GM20000 (cell line): ENCODE measurements at regions not wholly inside any gene's neighbourhood (a gene's known extent, or its start where the extent isn't known, plus 50 kb on each side); places are given as distances from the start of the nearest gene placed in this dataset.

Experiments
- DNase-seq: peaks from one replicate; pipeline ENCODE4 v3.0.0; 2012; ENCODE audit warnings: low spot score
- CTCF ChIP-seq: IDR thresholded peaks from 2 replicates; pipeline ENCODE4 v1.5.1; 2012; ENCODE audit warnings: mild to moderate bottlenecking, control low read depth; ENCODE audit errors: extremely low read depth, missing control alignments

DNA sequence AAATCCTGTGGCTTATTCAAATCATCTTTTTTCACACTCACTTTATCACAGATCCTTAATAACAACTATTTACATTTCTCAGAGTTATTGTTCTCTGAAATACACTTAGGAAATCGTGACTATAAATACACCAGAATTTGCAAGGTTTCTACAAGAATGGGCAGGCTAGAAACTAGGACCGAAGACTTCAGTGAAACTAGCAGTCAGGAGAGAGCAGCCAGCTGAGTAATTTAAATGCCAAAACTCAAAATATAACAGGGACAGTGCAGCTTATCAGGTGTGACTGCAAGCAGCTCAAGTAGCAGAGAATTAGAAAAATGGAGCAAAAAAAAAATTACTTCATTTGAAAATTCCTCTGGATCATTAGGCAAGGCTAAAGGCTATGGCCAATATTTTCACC is 719.3 kb upstream of the ZNF608 start:
- TF ChIP-seq CTCF, result no peak

GRCh38 chr5:125467222-125467621 is 720.8 kb upstream of the ZNF608 start:
- TF ChIP-seq CTCF, result no peak

More for the DNA sequence above, 719.3 kb upstream of the ZNF608 start:
- DNase-seq, result no peak

DNA sequence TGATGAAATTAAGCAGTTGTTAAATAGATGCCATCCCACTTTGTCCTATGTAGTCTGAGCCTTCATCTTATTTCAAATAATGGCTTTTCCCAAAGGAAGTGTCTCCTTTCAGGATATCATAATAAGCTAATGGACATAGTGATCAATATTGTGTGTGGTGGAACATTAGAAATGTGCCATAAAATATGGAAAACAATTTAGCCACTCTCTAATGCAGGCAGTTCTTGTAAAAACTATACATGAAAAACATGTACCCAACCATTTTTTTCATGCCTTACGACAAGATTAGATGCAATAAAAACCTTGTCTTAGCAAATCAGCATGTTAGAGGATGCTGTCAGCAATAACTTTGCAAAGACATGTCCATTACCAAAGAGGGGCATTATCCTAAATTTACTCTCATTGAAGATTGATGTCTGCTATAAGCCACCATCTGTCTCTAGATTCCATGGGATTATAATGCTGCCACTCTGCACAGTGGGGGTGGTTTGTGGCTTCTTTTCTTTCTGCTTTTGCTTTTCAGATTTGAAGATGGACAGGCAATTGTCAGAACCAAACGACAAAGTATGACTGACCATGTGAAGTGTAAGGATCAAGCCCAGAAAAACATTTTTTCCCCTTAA is 724.0 kb upstream of the ZNF608 start:
- DNase-seq, result no peak
- TF ChIP-seq CTCF, result no peak

More at GRCh38 chr5:125467222-125467621, 720.8 kb upstream of the ZNF608 start:
- no peak for DNase-seq

- no peak for TF ChIP-seq CTCF
- DNase-seq, result no peak
These were observed 730.6 kb upstream of the ZNF608 start for GRCh38 chr5:125476901-125477585.

DNA sequence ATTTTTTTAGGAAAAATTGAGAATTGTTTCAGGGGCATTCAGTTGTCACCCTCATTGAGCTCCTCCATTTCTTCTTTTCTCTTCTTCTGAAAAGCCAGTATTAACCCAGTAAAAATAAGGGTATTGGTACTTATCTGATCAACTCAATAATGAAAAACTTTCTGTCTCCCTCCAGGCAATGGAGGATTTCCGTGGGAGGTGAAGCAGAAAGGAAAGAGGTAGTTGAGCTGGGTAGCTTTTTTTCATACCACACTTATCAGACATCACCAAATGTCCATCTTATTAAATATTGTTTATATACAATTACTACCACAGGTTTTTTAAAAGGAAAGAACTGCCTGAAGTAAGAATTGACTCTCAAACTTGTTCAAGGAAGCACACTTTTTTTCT is 731.1 kb upstream of the ZNF608 start:
- DNase-seq, result no peak
- no peak for TF ChIP-seq CTCF

GRCh38 chr5:125478599-125478998 is 732.2 kb upstream of the ZNF608 start:
- no peak for TF ChIP-seq CTCF
- no peak for DNase-seq

DNA sequence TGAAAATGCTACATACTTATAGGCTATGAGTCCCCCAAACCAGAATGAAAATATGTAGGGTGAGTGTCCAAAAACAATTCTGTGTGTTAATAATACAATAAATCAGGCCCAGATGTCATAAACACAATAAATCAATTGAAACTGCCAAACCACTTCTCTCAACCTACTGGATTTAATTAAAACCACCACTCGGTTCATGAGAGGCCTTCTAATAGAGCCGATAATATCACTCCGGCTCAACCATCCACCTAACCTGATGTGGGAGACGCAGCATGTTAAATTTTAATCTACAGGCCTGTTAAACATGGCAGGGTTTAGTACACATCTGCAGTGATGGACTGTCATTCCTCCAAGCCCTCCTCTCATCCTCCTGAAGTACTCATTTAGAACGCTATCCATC is 734.5 kb upstream of the ZNF608 start:
- no peak for DNase-seq
- no peak for TF ChIP-seq CTCF
